ENCODE measurements at regions not wholly inside any gene's neighbourhood (a gene's known extent, or its start where the extent isn't known, plus 50 kb on each side); places are given as distances from the start of the nearest gene placed in this dataset.
A peak's percentile ranks its signal among the peaks of the same experiment; 100 is the strongest.

DNA sequence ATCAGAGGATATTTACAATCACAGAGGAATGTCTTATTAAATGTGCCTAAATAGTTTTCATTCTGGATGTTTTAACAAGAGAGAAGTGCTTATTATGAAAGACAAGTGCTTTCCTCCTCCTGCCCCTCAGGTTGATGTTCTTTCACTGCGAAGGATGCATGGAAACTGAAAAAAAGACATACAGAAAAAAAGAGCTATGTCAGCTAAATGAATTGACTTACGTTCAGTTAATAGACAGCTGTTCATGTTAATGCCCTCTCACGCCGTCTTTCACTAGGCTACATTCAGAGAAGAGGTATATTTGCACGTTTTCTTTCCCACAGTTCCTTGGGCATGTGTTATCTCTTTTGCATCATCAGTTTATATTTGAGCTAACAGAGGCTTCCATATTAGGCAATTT is 821.8 kb upstream of the PCDH9 start:
- Histone ChIP-seq H3K36me3 (ENCODE audit: control insufficient read depth, insufficient read depth, low read length) (no peaks in the 10 kb centered on the region), H4K20me1 (ENCODE audit: control insufficient read depth, extremely low read depth, insufficient read depth, low read length) (no peaks in the 10 kb centered on the region), H3K4me3 (replicated peaks in 1 of 4; ENCODE audit: control extremely low read depth in 1 of 4, insufficient read depth in 1 of 4, low read depth in 3 of 4, low read length in 4 of 4) (no peak overlapping the region), H3K27me3 (ENCODE audit: control insufficient read depth, insufficient read depth, low read length) (no peaks in the 10 kb centered on the region), H3K4me2 (ENCODE audit: extremely low read depth, insufficient read depth, low read length) (no peak overlapping the region), H2AFZ (ENCODE audit: low read length) (no peak overlapping the region), H3K9ac (ENCODE audit: insufficient read depth, low read length) (no peak overlapping the region), H3K79me2 (ENCODE audit: control insufficient read depth, insufficient read depth, low read length) (no peaks in the 10 kb centered on the region), H3K27ac (ENCODE audit: insufficient read depth, low read length) (no peak overlapping the region), H3K4me1 (ENCODE audit: control insufficient read depth, extremely low read depth, insufficient read depth, low read length) (no peaks in the 10 kb centered on the region), H3K9me3 (ENCODE audit: control insufficient read depth, insufficient read depth, low read depth, low read length) (no peaks in the 10 kb centered on the region)
- DNase-seq (ENCODE audit: low read depth in 2 of 2): no peak
- no peak for TF ChIP-seq EZH2 (IDR thresholded peaks at IDR 0.05; ENCODE audit: low read length, missing control alignments)
- TF ChIP-seq, protein P1, sequence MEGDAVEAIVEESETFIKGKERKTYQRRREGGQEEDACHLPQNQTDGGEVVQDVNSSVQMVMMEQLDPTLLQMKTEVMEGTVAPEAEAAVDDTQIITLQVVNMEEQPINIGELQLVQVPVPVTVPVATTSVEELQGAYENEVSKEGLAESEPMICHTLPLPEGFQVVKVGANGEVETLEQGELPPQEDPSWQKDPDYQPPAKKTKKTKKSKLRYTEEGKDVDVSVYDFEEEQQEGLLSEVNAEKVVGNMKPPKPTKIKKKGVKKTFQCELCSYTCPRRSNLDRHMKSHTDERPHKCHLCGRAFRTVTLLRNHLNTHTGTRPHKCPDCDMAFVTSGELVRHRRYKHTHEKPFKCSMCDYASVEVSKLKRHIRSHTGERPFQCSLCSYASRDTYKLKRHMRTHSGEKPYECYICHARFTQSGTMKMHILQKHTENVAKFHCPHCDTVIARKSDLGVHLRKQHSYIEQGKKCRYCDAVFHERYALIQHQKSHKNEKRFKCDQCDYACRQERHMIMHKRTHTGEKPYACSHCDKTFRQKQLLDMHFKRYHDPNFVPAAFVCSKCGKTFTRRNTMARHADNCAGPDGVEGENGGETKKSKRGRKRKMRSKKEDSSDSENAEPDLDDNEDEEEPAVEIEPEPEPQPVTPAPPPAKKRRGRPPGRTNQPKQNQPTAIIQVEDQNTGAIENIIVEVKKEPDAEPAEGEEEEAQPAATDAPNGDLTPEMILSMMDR (conservative IDR thresholded peaks at IDR 0.05 in 1 of 2, IDR thresholded peaks at IDR 0.05 in 1 of 2; ENCODE audit: low read depth in 1 of 2, low read length in 2 of 2): no peak

DNA sequence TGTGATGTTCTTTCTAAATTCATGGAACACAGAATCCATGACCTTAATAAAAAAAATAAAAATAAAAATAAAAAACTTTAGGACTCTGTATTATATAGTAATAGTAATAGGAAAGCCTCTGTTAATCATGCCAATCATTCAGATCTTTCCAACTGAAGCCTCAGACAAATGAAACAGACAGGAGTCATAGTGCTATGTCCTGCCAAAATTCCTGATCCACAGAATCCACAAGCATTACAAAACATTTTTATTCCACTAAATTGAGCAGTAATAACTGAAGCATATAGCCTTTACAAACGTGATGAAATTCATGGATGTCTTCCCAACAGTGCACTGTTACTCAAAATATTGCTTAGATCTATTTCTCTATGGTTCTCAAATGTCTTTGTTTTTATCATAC is 820.6 kb upstream of the PCDH9 start:
- H3K27ac ChIP-seq (ENCODE audit: insufficient read depth, low read length): no peak overlapping the region
- H3K9ac ChIP-seq (ENCODE audit: insufficient read depth, low read length): no peak overlapping the region
- no peaks in the 10 kb centered on the region for H4K20me1 ChIP-seq (ENCODE audit: control insufficient read depth, extremely low read depth, insufficient read depth, low read length)
- no peaks in the 10 kb centered on the region for H3K36me3 ChIP-seq (ENCODE audit: control insufficient read depth, insufficient read depth, low read length)
- no peak overlapping the region for H3K4me2 ChIP-seq (ENCODE audit: extremely low read depth, insufficient read depth, low read length)
- H3K4me1 ChIP-seq (ENCODE audit: control insufficient read depth, extremely low read depth, insufficient read depth, low read length): no peaks in the 10 kb centered on the region
- no peak overlapping the region for H3K4me3 ChIP-seq (replicated peaks in 1 of 4; ENCODE audit: control extremely low read depth in 1 of 4, insufficient read depth in 1 of 4, low read depth in 3 of 4, low read length in 4 of 4)
- TF ChIP-seq EZH2 (IDR thresholded peaks at IDR 0.05; ENCODE audit: low read length, missing control alignments): no peak
- TF ChIP-seq, protein P1 (conservative IDR thresholded peaks at IDR 0.05 in 1 of 2, IDR thresholded peaks at IDR 0.05 in 1 of 2; ENCODE audit: low read depth in 1 of 2, low read length in 2 of 2): no peak
- H3K27me3 ChIP-seq (ENCODE audit: control insufficient read depth, insufficient read depth, low read length): no peaks in the 10 kb centered on the region
- no peaks in the 10 kb centered on the region for H3K9me3 ChIP-seq (ENCODE audit: control insufficient read depth, insufficient read depth, low read depth, low read length)
- no peak overlapping the region for H2AFZ ChIP-seq (ENCODE audit: low read length)
- H3K79me2 ChIP-seq (ENCODE audit: control insufficient read depth, insufficient read depth, low read length): no peaks in the 10 kb centered on the region
- DNase-seq (ENCODE audit: low read depth in 2 of 2): peak in 1 of 2 donors; percentile 8

DNA sequence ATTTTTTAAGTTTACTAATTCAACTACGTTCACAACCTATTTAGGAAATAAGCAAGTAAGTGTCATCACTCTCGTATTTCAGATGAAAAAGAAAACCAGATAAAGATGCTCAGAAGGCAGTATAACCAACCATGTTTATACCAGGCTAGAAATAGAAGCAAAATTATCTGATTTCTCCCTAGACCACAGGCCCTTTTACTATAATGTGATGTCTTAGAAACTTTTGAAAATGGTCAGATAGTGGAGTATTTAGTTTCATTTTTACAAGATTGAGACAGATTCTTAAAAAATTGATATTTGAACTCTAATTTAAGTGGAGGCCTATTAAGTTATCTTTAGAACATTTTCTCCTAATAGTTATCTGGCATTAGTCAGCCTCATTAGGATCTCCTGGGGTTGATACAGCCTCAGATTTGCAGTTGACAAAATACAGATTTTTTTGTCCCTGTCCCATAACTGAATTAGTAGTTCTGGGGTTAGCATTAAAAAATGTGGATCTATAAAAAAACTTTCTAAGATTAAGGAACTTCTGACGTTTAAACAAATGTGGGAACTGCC is 818.7 kb upstream of the PCDH9 start:
- H2AFZ ChIP-seq (ENCODE audit: low read length): no peak overlapping the region
- H3K36me3 ChIP-seq (ENCODE audit: control insufficient read depth, insufficient read depth, low read length): no peaks in the 10 kb centered on the region
- H4K20me1 ChIP-seq (ENCODE audit: control insufficient read depth, extremely low read depth, insufficient read depth, low read length): no peaks in the 10 kb centered on the region
- H3K9me3 ChIP-seq (ENCODE audit: control insufficient read depth, insufficient read depth, low read depth, low read length): no peaks in the 10 kb centered on the region
- H3K27ac ChIP-seq (ENCODE audit: insufficient read depth, low read length): no peak overlapping the region
- H3K9ac ChIP-seq (ENCODE audit: insufficient read depth, low read length): no peak overlapping the region
- no peaks in the 10 kb centered on the region for H3K79me2 ChIP-seq (ENCODE audit: control insufficient read depth, insufficient read depth, low read length)
- no peaks in the 10 kb centered on the region for H3K4me1 ChIP-seq (ENCODE audit: control insufficient read depth, extremely low read depth, insufficient read depth, low read length)
- H3K27me3 ChIP-seq (ENCODE audit: control insufficient read depth, insufficient read depth, low read length): no peaks in the 10 kb centered on the region
- TF ChIP-seq, protein P1 (conservative IDR thresholded peaks at IDR 0.05 in 1 of 2, IDR thresholded peaks at IDR 0.05 in 1 of 2; ENCODE audit: low read depth in 1 of 2, low read length in 2 of 2): no peak
- TF ChIP-seq EZH2 (IDR thresholded peaks at IDR 0.05; ENCODE audit: low read length, missing control alignments): no peak
- no peak overlapping the region for H3K4me3 ChIP-seq (replicated peaks in 1 of 4; ENCODE audit: control extremely low read depth in 1 of 4, insufficient read depth in 1 of 4, low read depth in 3 of 4, low read length in 4 of 4)
- H3K4me2 ChIP-seq (ENCODE audit: extremely low read depth, insufficient read depth, low read length): no peak overlapping the region
- no peak for DNase-seq (ENCODE audit: low read depth in 2 of 2)

Measured in fibroblast of lung (primary cell).